GM12892 (cell line): ENCODE measurements at regions not wholly inside any gene's neighbourhood (a gene's known extent, or its start where the extent isn't known, plus 50 kb on each side); places are given as distances from the start of the nearest gene placed in this dataset.

Experiments used
- POLR2A ChIP-seq: IDR thresholded peaks from 2 replicates; pipeline ENCODE4 v1.6.1; 2011; ENCODE audit warnings: low read depth, low read length, control low read depth
- POLR2AphosphoS5 ChIP-seq: IDR thresholded peaks from 2 replicates; pipeline ENCODE4 v1.6.1; 2011; ENCODE audit warnings: low read depth, low read length, control low read depth

GRCh38 chr1:79704067-79704466, 697.5 kb upstream of the ADGRL4 start:
- TF ChIP-seq POLR2A (no peak), POLR2AphosphoS5 (no peak)
